ENCODE measurements at regions not wholly inside any gene's neighbourhood (a gene's known extent, or its start where the extent isn't known, plus 50 kb on each side); places are given as distances from the start of the nearest gene placed in this dataset.
A peak's percentile ranks its signal among the peaks of the same experiment; 100 is the strongest.
"Not testable (repeated sequence)": the region's sequence is repeated elsewhere in the genome, so short reads cannot be mapped to it uniquely, and the experiment has no call there.

GRCh38 chr15:95152741-95153140 lies 921.4 kb downstream of the MCTP2 start:
- ATAC-seq (no peak), DNase-seq (no peak)
- Histone ChIP-seq H3K27ac (no peak overlapping the region), H3K9me3 (peaks cover 0 to 20% of the 10 kb centered on the region in 2 donors), H3K4me3 (no peak overlapping the region), H3K36me3 (no peaks in the 10 kb centered on the region), H3K27me3 (no peaks in the 10 kb centered on the region), H3K4me1 (no peaks in the 10 kb centered on the region)
- TF ChIP-seq, protein P1, sequence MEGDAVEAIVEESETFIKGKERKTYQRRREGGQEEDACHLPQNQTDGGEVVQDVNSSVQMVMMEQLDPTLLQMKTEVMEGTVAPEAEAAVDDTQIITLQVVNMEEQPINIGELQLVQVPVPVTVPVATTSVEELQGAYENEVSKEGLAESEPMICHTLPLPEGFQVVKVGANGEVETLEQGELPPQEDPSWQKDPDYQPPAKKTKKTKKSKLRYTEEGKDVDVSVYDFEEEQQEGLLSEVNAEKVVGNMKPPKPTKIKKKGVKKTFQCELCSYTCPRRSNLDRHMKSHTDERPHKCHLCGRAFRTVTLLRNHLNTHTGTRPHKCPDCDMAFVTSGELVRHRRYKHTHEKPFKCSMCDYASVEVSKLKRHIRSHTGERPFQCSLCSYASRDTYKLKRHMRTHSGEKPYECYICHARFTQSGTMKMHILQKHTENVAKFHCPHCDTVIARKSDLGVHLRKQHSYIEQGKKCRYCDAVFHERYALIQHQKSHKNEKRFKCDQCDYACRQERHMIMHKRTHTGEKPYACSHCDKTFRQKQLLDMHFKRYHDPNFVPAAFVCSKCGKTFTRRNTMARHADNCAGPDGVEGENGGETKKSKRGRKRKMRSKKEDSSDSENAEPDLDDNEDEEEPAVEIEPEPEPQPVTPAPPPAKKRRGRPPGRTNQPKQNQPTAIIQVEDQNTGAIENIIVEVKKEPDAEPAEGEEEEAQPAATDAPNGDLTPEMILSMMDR (IDR thresholded peaks at IDR 0.05), result no peak
- intact Hi-C loops (cut with DNase I), result no loop called here

DNA sequence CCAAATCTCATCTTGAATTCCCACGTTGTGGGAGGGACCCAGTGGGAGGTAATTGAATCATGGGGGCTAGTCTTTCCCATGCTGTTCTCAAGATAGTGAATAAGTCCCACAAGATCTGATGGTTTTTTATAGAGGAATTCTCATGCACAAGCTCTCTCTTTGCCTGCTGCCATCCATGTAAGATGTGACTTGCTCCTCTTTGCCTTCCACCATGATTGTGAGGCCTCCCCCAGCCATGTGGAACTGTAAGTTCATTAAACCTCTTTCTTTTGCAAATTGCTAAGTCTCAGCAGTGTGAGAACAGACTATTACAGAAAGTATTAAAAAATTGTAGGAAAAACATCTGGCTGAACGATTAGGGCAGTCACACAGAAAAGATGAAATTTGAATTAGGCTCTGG lies 921.8 kb downstream of the MCTP2 start:
- H3K27ac ChIP-seq; ATAC-seq; H3K27me3 ChIP-seq; DNase-seq; intact Hi-C loops (cut with DNase I); H3K36me3 ChIP-seq; H3K4me1 ChIP-seq; H3K4me3 ChIP-seq: not testable (repeated sequence)
- H3K9me3 ChIP-seq, result peaks cover 0 to 20% of the 10 kb centered on the region in 2 donors

- Histone ChIP-seq H3K27ac (no peak overlapping the region), H3K36me3 (no peaks in the 10 kb centered on the region), H3K27me3 (no peaks in the 10 kb centered on the region), H3K4me3 (no peak overlapping the region), H3K4me1 (no peaks in the 10 kb centered on the region), H3K9me3 (peaks cover 0 to 10% of the 10 kb centered on the region in 2 donors)
- no peak for DNase-seq
- intact Hi-C loops (cut with DNase I), result no loop called here
- ATAC-seq, result no peak
- TF ChIP-seq, protein P1 (IDR thresholded peaks at IDR 0.05), result no peak
These were observed 929.0 kb downstream of the MCTP2 start for GRCh38 chr15:95160316-95160715.

DNA sequence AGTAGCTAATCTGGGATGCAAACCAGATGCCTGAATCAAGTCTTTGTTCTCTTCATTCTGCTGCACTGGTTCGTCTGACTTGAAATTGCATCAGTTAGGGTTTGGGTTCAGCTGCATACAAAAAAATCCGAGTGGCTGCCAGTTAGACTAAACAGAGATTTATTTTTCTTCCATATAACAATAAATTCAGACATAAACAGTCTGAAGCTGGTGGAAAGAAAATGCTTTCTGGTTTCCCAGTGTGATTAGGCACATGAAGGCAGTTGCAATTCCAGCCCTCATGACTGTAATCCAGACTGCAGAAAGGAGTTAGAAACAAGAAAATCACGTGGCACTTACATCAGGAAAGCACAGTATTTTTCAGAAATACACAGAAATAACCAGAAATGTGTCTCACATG lies 930.7 kb downstream of the MCTP2 start:
- TF ChIP-seq, protein P1 (IDR thresholded peaks at IDR 0.05), result no peak
- intact Hi-C loops (cut with DNase I), result no loop called here
- ATAC-seq, result no peak

GRCh38 chr15:95162531-95162930 lies 931.2 kb downstream of the MCTP2 start:
- no peak for ATAC-seq
- Histone ChIP-seq H3K27me3 (no peaks in the 10 kb centered on the region), H3K4me3 (no peak overlapping the region), H3K36me3 (no peaks in the 10 kb centered on the region), H3K27ac (no peak overlapping the region), H3K9me3 (no peaks in the 10 kb centered on the region), H3K4me1 (no peaks in the 10 kb centered on the region)
- TF ChIP-seq, protein P1 (IDR thresholded peaks at IDR 0.05), result no peak
- intact Hi-C loops (cut with DNase I), result no loop called here
- no peak for DNase-seq

More for the DNA sequence above, 930.7 kb downstream of the MCTP2 start:
- Histone ChIP-seq H3K36me3 (no peaks in the 10 kb centered on the region), H3K4me3 (no peak overlapping the region), H3K27ac (no peak overlapping the region), H3K9me3 (no peaks in the 10 kb centered on the region), H3K4me1 (no peaks in the 10 kb centered on the region), H3K27me3 (no peaks in the 10 kb centered on the region)
- no peak for DNase-seq

- no peak for DNase-seq
These were observed 931.7 kb downstream of the MCTP2 start for GRCh38 chr15:95162967-95163531.

More at GRCh38 chr15:95162967-95163531, 931.7 kb downstream of the MCTP2 start:
- no peaks in the 10 kb centered on the region for H3K9me3 ChIP-seq
- H3K36me3 ChIP-seq, result no peaks in the 10 kb centered on the region
- peak overlapping the region in 1 of 2 donors; percentile 37 for H3K27ac ChIP-seq
- intact Hi-C loops (cut with DNase I), result no loop called here
- TF ChIP-seq, protein P1 (IDR thresholded peaks at IDR 0.05), result no peak
- H3K27me3 ChIP-seq, result no peaks in the 10 kb centered on the region
- H3K4me3 ChIP-seq, result no peak overlapping the region
- no peaks in the 10 kb centered on the region for H3K4me1 ChIP-seq
- ATAC-seq, result no peak
